Upper lobe of right lung (tissue), 1 donor: ENCODE measurements at regions not wholly inside any gene's neighbourhood (a gene's known extent, or its start where the extent isn't known, plus 50 kb on each side); places are given as distances from the start of the nearest gene placed in this dataset.
A peak's percentile ranks its signal among the peaks of the same experiment; 100 is the strongest.

Source experiments
- ATAC-seq: fragments of 200-7000 bp; cut with Tn5 transposase; one replicate; pipeline ENCODE4 v1.9.1; 2020; ENCODE audit warnings: mild to moderate bottlenecking, moderate library complexity
- DNase-seq: peaks from one replicate; pipeline ENCODE4 v3.0.0-alpha.2; 2020
- H3K27ac ChIP-seq: fragments of 200-600 bp; one replicate; pipeline ENCODE4 v1.8.0; 2022
- H3K27me3 ChIP-seq: fragments of 200-600 bp; one replicate; pipeline ENCODE4 v1.8.0; 2022; ENCODE audit warnings: mild to moderate bottlenecking
- H3K36me3 ChIP-seq: fragments of 200-600 bp; one replicate; pipeline ENCODE4 v1.8.0; 2022
- H3K4me1 ChIP-seq: fragments of 200-600 bp; one replicate; pipeline ENCODE4 v1.8.0; 2022
- H3K4me3 ChIP-seq: fragments of 200-600 bp; one replicate; pipeline ENCODE4 v1.8.0; 2022; ENCODE audit warnings: mild to moderate bottlenecking
- H3K9me3 ChIP-seq: fragments of 200-600 bp; one replicate; pipeline ENCODE4 v1.8.0; 2022
- CTCF ChIP-seq: fragments of 200-600 bp; IDR thresholded peaks from one replicate; pipeline ENCODE4 v1.8.0; 2022; ENCODE audit warnings: antibody characterized with exemption
- intact Hi-C: fragments of 100-400 bp; cut with DNase I; formaldehyde crosslinking; loops from one replicate; pipeline ENCODE4 v1.11.0; 2022
- donor health status: DM: no; HTN: yes; CAD: no; lungs with severe emphysema.

DNA sequence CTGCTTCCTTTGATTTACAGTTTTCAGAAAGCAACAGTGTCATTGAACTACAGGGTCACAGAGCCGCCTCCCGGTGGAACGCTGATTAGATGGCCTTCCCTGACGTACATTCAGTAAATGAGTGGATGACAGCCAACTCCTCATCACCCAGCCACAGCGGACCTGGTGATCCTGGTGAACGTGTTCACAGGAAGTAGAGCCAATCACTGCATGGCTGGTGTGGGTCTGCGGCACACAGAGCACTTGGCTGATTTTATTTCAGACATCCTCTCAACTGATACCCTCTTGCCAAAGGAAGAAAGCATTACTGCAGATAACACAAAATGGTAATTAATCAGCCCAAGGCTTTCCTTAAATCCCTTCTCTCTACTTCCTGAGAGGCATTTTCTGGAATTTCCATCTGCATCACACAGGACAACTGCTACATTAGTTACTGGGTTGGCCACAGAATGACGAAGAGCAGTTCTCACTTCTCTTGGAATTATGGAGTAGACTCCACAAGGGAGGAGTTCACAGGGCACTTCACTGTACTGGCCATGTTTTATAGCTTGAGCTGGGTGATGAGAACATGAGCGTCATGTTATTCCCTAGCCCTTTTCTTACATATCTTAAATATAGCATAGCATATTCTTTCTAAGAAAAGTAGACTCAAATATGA, 84.0 kb upstream of the SLC7A1 start:
- Histone ChIP-seq H3K27me3 (no peaks in the 10 kb centered on the region), H3K36me3 (no peaks in the 10 kb centered on the region), H3K27ac (no peak overlapping the region), H3K4me3 (no peak overlapping the region), H3K4me1 (no peaks in the 10 kb centered on the region), H3K9me3 (no peaks in the 10 kb centered on the region)
- TF ChIP-seq CTCF: no peak
- DNase-seq (no peak), ATAC-seq (no peak)
- intact Hi-C loops: no loop called here

- Histone ChIP-seq H3K27ac (no peak overlapping the region), H3K36me3 (no peaks in the 10 kb centered on the region), H3K4me1 (no peaks in the 10 kb centered on the region), H3K9me3 (no peaks in the 10 kb centered on the region), H3K27me3 (no peaks in the 10 kb centered on the region), H3K4me3 (no peak overlapping the region)
- intact Hi-C loops: no loop called here
- no peak for TF ChIP-seq CTCF
- ATAC-seq (no peak), DNase-seq (no peak)
Measured at GRCh38 chr13:29677627-29678026, 82.1 kb upstream of the SLC7A1 start.

DNA sequence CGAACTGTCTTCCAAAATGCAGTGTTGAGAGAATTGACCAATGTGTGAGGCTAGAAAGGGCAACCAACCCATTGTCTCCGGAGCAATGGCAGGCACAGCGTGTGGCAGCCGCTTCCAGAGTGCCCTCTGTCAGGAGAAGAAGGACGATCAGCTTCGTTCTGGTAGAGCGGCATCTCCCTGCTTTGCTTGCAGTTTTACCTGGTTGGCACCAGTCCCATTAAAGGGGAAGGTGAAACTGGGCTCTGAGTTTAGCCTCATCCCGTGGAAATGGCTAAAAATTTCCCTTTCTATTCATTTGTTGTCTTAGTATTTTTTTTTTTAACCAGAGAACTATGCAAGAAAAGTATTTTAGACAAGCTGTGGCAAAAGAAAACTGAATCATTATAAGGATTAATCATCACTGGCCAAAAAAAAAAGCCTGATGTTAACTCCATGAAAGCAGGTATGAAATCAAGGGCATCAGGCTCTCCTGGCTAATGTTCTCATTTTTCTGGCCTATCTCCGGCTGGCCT, 81.5 kb upstream of the SLC7A1 start:
- H3K27ac ChIP-seq: no peak overlapping the region
- intact Hi-C loops: no loop called here
- no peak overlapping the region for H3K4me3 ChIP-seq

GRCh38 chr13:29676535-29676934, 81.0 kb upstream of the SLC7A1 start:
- no peaks in the 10 kb centered on the region for H3K4me1 ChIP-seq
- peak; percentile 9 for ATAC-seq
- H3K36me3 ChIP-seq: no peaks in the 10 kb centered on the region
- no peak for DNase-seq
- H3K27ac ChIP-seq: no peak overlapping the region
- no peak overlapping the region for H3K4me3 ChIP-seq
- H3K9me3 ChIP-seq: no peaks in the 10 kb centered on the region
- TF ChIP-seq CTCF: no peak
- intact Hi-C loops: no loop called here
- no peaks in the 10 kb centered on the region for H3K27me3 ChIP-seq

More for the DNA sequence above, 81.5 kb upstream of the SLC7A1 start:
- DNase-seq (no peak), ATAC-seq (no peak)
- no peaks in the 10 kb centered on the region for H3K36me3 ChIP-seq
- no peaks in the 10 kb centered on the region for H3K9me3 ChIP-seq
- H3K27me3 ChIP-seq: no peaks in the 10 kb centered on the region
- no peak for TF ChIP-seq CTCF
- H3K4me1 ChIP-seq: no peaks in the 10 kb centered on the region

DNA sequence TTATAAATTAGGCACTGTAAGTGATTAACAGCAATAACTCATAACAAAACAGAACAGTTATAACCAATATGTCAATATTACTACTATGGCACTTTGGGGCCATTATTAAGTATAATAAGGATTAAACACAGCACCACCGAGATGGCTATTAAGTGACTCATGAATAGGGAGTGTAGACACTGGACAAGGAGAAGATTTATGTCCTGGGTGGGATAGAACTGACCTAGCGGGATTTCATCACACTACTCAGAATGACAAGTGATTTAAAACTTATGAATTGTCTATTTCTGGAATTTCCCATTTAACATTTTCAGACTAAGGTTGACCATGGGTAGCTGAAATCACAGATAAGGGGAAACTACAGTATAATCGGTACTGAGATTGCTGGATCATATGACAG, 79.0 kb upstream of the SLC7A1 start:
- no peak overlapping the region for H3K27ac ChIP-seq
- no peak for DNase-seq
- H3K9me3 ChIP-seq: no peaks in the 10 kb centered on the region
- no peaks in the 10 kb centered on the region for H3K4me1 ChIP-seq
- no peaks in the 10 kb centered on the region for H3K27me3 ChIP-seq
- TF ChIP-seq CTCF: no peak
- H3K36me3 ChIP-seq: no peaks in the 10 kb centered on the region
- no peak for ATAC-seq
- H3K4me3 ChIP-seq: no peak overlapping the region
- intact Hi-C loops: no loop called here

DNA sequence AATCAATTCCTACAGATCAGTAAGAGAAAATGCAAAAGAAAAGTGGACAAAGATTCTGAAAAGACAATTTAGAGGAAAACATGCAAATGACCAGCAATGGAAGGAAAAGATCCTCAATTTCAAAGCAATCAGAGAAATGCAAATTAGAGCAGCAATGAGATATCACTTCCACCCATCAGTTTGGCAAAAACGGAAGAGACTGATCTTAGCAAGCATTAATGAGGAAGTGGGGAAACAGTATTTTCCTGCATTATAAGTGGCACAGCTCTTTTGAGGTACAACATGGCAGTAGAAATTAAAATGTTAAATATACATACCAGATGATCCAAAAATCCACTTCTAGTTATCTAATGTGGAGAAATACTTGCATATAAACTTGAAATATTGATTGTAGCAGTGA, 69.1 kb upstream of the SLC7A1 start:
- Histone ChIP-seq H3K27me3 (no peaks in the 10 kb centered on the region), H3K4me3 (no peak overlapping the region), H3K4me1 (no peaks in the 10 kb centered on the region), H3K27ac (no peak overlapping the region), H3K36me3 (no peaks in the 10 kb centered on the region), H3K9me3 (no peaks in the 10 kb centered on the region)
- no peak for ATAC-seq
- TF ChIP-seq CTCF: no peak
- intact Hi-C loops: no loop called here
- DNase-seq: no peak
